ENCODE measurements at regions not wholly inside any gene's neighbourhood (a gene's known extent, or its start where the extent isn't known, plus 50 kb on each side); places are given as distances from the start of the nearest gene placed in this dataset.

GRCh38 chr21:45344576-45344975, 56.9 kb upstream of the POFUT2 start:
- TF ChIP-seq POLR2AphosphoS5 (IDR thresholded peaks at IDR 0.05; ENCODE audit: low read depth, low read length) (no peak), CTCF (IDR thresholded peaks at IDR 0.05) (no peak), TCF7L2 (IDR thresholded peaks at IDR 0.05; ENCODE audit: low read depth, low read length) (no peak), REST (IDR thresholded peaks at IDR 0.05; ENCODE audit: insufficient read depth in 1 of 2, low read depth in 2 of 2, low read length in 1 of 2) (no peak)
